ENCODE measurements at regions not wholly inside any gene's neighbourhood (a gene's known extent, or its start where the extent isn't known, plus 50 kb on each side); places are given as distances from the start of the nearest gene placed in this dataset.

- no peak for TF ChIP-seq CTCF (IDR thresholded peaks at IDR 0.05; ENCODE audit: extremely low read depth, insufficient read depth, missing control alignments)
- in situ Hi-C loops (cut with MboI; ENCODE audit: low pct_unique_long_range_greater_than_20kb, low sequenced_read_pairs, unreplicated experiment), result no loop called here
- DNase-seq (ENCODE audit: low spot score), result no peak
These were observed 354.5 kb upstream of the CDH6 start for GRCh38 chr5:30838936-30839496.

- DNase-seq (ENCODE audit: low spot score), result no peak
- in situ Hi-C loops (cut with MboI; ENCODE audit: low pct_unique_long_range_greater_than_20kb, low sequenced_read_pairs, unreplicated experiment), result no loop called here
- TF ChIP-seq CTCF (IDR thresholded peaks at IDR 0.05; ENCODE audit: extremely low read depth, insufficient read depth, missing control alignments), result no peak
These were observed 361.0 kb upstream of the CDH6 start for GRCh38 chr5:30832519-30832918.

- in situ Hi-C loops (cut with MboI; ENCODE audit: low pct_unique_long_range_greater_than_20kb, low sequenced_read_pairs, unreplicated experiment), result no loop called here
- no peak for TF ChIP-seq CTCF (IDR thresholded peaks at IDR 0.05; ENCODE audit: extremely low read depth, insufficient read depth, missing control alignments)
- DNase-seq (ENCODE audit: low spot score), result no peak
These were observed 361.9 kb upstream of the CDH6 start for GRCh38 chr5:30831605-30832004.

GRCh38 chr5:30831123-30831522, 362.4 kb upstream of the CDH6 start:
- in situ Hi-C loops (cut with MboI; ENCODE audit: low pct_unique_long_range_greater_than_20kb, low sequenced_read_pairs, unreplicated experiment), result no loop called here
- no peak for TF ChIP-seq CTCF (IDR thresholded peaks at IDR 0.05; ENCODE audit: extremely low read depth, insufficient read depth, missing control alignments)
- no peak for DNase-seq (ENCODE audit: low spot score)

GRCh38 chr5:30811298-30811697, 382.2 kb upstream of the CDH6 start:
- in situ Hi-C loops (cut with MboI; ENCODE audit: low pct_unique_long_range_greater_than_20kb, low sequenced_read_pairs, unreplicated experiment), result no loop called here
- TF ChIP-seq CTCF (IDR thresholded peaks at IDR 0.05; ENCODE audit: extremely low read depth, insufficient read depth, missing control alignments), result no peak
- no peak for DNase-seq (ENCODE audit: low spot score)

GRCh38 chr5:30809933-30810332, 383.6 kb upstream of the CDH6 start:
- in situ Hi-C loops (cut with MboI; ENCODE audit: low pct_unique_long_range_greater_than_20kb, low sequenced_read_pairs, unreplicated experiment), result no loop called here
- DNase-seq (ENCODE audit: low spot score), result no peak
- TF ChIP-seq CTCF (IDR thresholded peaks at IDR 0.05; ENCODE audit: extremely low read depth, insufficient read depth, missing control alignments), result no peak

- no peak for DNase-seq (ENCODE audit: low spot score)
- in situ Hi-C loops (cut with MboI; ENCODE audit: low pct_unique_long_range_greater_than_20kb, low sequenced_read_pairs, unreplicated experiment), result no loop called here
- no peak for TF ChIP-seq CTCF (IDR thresholded peaks at IDR 0.05; ENCODE audit: extremely low read depth, insufficient read depth, missing control alignments)
These were observed 384.5 kb upstream of the CDH6 start for GRCh38 chr5:30808996-30809395.
